ENCODE measurements at regions not wholly inside any gene's neighbourhood (a gene's known extent, or its start where the extent isn't known, plus 50 kb on each side); places are given as distances from the start of the nearest gene placed in this dataset.

DNA sequence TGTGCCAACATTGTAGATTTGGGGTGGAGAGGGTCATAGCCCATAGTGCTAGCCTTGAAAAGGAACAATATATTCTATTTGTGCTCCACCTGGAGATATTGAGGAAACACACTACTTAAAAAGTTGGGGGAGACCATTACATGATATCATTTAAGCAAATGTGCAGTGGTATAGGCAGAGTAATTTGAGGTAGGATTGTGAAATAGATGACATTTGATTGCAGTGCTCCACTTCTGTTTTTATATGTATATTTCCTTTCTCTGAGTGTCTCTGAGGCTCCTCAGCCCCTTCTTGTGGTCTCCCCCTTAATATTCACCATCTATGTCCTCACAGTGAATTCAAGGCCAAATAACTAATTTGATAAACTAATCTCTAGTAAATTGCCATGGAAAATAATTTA lies 85.6 kb upstream of the NMU start:
- Histone ChIP-seq H3K4me2 (ENCODE audit: low read length) (no peak overlapping the region), H3K79me2 (ENCODE audit: control insufficient read depth, low read length) (no peaks in the 10 kb centered on the region), H3K4me1 (ENCODE audit: control insufficient read depth, low read length) (peaks cover 7% of the 10 kb centered on the region), H3K27ac (ENCODE audit: low read depth, low read length) (no peak overlapping the region), H3K27me3 (ENCODE audit: control insufficient read depth, low read length) (no peaks in the 10 kb centered on the region), H4K20me1 (ENCODE audit: control insufficient read depth, insufficient read depth, low read depth, low read length) (no peaks in the 10 kb centered on the region), H3K9me2 (replicated peaks; ENCODE audit: control insufficient read depth, low read length) (no peaks in the 10 kb centered on the region), H3K4me3 (ENCODE audit: low read length) (no peak overlapping the region), H3K36me3 (ENCODE audit: control insufficient read depth, low read length) (no peaks in the 10 kb centered on the region), H3F3A (ENCODE audit: control insufficient read depth, insufficient read depth) (no peaks in the 10 kb centered on the region), H3K9me3 (ENCODE audit: control insufficient read depth, insufficient read depth, low read length) (no peaks in the 10 kb centered on the region)
- TF ChIP-seq, protein P1, sequence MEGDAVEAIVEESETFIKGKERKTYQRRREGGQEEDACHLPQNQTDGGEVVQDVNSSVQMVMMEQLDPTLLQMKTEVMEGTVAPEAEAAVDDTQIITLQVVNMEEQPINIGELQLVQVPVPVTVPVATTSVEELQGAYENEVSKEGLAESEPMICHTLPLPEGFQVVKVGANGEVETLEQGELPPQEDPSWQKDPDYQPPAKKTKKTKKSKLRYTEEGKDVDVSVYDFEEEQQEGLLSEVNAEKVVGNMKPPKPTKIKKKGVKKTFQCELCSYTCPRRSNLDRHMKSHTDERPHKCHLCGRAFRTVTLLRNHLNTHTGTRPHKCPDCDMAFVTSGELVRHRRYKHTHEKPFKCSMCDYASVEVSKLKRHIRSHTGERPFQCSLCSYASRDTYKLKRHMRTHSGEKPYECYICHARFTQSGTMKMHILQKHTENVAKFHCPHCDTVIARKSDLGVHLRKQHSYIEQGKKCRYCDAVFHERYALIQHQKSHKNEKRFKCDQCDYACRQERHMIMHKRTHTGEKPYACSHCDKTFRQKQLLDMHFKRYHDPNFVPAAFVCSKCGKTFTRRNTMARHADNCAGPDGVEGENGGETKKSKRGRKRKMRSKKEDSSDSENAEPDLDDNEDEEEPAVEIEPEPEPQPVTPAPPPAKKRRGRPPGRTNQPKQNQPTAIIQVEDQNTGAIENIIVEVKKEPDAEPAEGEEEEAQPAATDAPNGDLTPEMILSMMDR (IDR thresholded peaks at IDR 0.05; ENCODE audit: low read depth, low read length, poor library complexity, severe bottlenecking) = no peak
- TF ChIP-seq EZH2phosphoT487 (IDR thresholded peaks at IDR 0.05; ENCODE audit: borderline replicate concordance, low read length) = no peak

DNA sequence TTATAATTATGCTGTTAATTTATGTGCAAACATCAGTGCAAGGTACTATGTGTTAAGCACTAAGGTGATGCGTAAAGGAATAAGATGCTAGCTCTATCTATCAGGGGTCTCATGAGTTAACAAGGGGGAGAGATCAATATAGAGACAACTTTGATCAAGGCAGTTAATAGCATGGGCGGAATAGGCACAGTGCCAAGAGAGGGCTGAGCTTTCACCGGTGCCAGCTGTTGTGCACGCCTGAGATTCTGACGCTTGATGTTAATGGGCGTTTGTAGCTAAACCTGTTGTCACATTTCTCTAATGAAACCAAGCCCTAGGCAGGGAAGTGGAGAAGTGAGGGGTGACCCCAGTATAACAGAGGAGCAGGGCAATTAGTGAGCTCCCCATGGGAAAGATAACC lies 86.0 kb upstream of the NMU start:
- no peaks in the 10 kb centered on the region for H3K79me2 ChIP-seq (ENCODE audit: control insufficient read depth, low read length)
- no peaks in the 10 kb centered on the region for H3K9me3 ChIP-seq (ENCODE audit: control insufficient read depth, insufficient read depth, low read length)
- TF ChIP-seq, protein P1 (IDR thresholded peaks at IDR 0.05; ENCODE audit: low read depth, low read length, poor library complexity, severe bottlenecking) = no peak
- TF ChIP-seq EZH2phosphoT487 (IDR thresholded peaks at IDR 0.05; ENCODE audit: borderline replicate concordance, low read length) = no peak
- no peaks in the 10 kb centered on the region for H3K9me2 ChIP-seq (replicated peaks; ENCODE audit: control insufficient read depth, low read length)
- no peaks in the 10 kb centered on the region for H3F3A ChIP-seq (ENCODE audit: control insufficient read depth, insufficient read depth)
- H3K27ac ChIP-seq (ENCODE audit: low read depth, low read length) = no peak overlapping the region
- H3K4me1 ChIP-seq (ENCODE audit: control insufficient read depth, low read length) = peaks cover 7% of the 10 kb centered on the region
- no peaks in the 10 kb centered on the region for H3K36me3 ChIP-seq (ENCODE audit: control insufficient read depth, low read length)
- H3K4me2 ChIP-seq (ENCODE audit: low read length) = no peak overlapping the region
- H3K27me3 ChIP-seq (ENCODE audit: control insufficient read depth, low read length) = no peaks in the 10 kb centered on the region
- H3K4me3 ChIP-seq (ENCODE audit: low read length) = no peak overlapping the region
- no peaks in the 10 kb centered on the region for H4K20me1 ChIP-seq (ENCODE audit: control insufficient read depth, insufficient read depth, low read depth, low read length)

DNA sequence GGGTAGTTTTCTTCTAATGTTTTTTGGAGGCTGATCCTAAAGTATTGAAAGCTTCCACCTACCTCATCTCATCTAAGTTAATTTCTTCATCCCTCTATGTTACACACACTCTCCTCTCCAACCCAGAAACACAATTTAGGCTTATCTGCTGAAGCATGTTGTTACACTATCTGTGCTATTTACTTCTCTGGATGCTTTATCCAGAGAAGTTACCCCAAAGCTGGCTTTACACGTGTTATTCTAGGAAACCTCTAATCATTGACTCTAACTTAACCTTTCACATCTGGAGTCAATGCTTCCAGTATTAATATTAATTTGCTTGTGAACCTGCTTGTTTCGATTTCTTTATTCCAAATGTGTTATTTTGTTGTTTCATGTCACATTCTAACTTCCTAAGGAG lies 87.3 kb upstream of the NMU start:
- TF ChIP-seq, protein P1 (IDR thresholded peaks at IDR 0.05; ENCODE audit: low read depth, low read length, poor library complexity, severe bottlenecking) = no peak
- Histone ChIP-seq H3K9me2 (replicated peaks; ENCODE audit: control insufficient read depth, low read length) (no peaks in the 10 kb centered on the region), H3K27me3 (ENCODE audit: control insufficient read depth, low read length) (no peaks in the 10 kb centered on the region), H3K4me2 (ENCODE audit: low read length) (no peak overlapping the region), H3K36me3 (ENCODE audit: control insufficient read depth, low read length) (no peaks in the 10 kb centered on the region), H3K4me1 (ENCODE audit: control insufficient read depth, low read length) (peaks cover 7% of the 10 kb centered on the region), H3K9me3 (ENCODE audit: control insufficient read depth, insufficient read depth, low read length) (no peaks in the 10 kb centered on the region), H3K27ac (ENCODE audit: low read depth, low read length) (no peak overlapping the region), H3F3A (ENCODE audit: control insufficient read depth, insufficient read depth) (no peaks in the 10 kb centered on the region), H3K79me2 (ENCODE audit: control insufficient read depth, low read length) (no peaks in the 10 kb centered on the region), H3K4me3 (ENCODE audit: low read length) (no peak overlapping the region), H4K20me1 (ENCODE audit: control insufficient read depth, insufficient read depth, low read depth, low read length) (no peaks in the 10 kb centered on the region)

- Histone ChIP-seq H3F3A (ENCODE audit: control insufficient read depth, insufficient read depth) (no peaks in the 10 kb centered on the region), H3K4me2 (ENCODE audit: low read length) (peak overlapping the region; percentile 4; the same call in 1 of the 2 replicates), H4K20me1 (ENCODE audit: control insufficient read depth, insufficient read depth, low read depth, low read length) (no peaks in the 10 kb centered on the region), H3K27ac (ENCODE audit: low read depth, low read length) (no peak overlapping the region), H3K9me2 (replicated peaks; ENCODE audit: control insufficient read depth, low read length) (no peaks in the 10 kb centered on the region), H3K4me1 (ENCODE audit: control insufficient read depth, low read length) (peaks cover 7% of the 10 kb centered on the region), H3K4me3 (ENCODE audit: low read length) (no peak overlapping the region), H3K79me2 (ENCODE audit: control insufficient read depth, low read length) (no peaks in the 10 kb centered on the region), H3K27me3 (ENCODE audit: control insufficient read depth, low read length) (no peaks in the 10 kb centered on the region), H3K9me3 (ENCODE audit: control insufficient read depth, insufficient read depth, low read length) (no peaks in the 10 kb centered on the region), H3K36me3 (ENCODE audit: control insufficient read depth, low read length) (no peaks in the 10 kb centered on the region)
- TF ChIP-seq EZH2phosphoT487 (IDR thresholded peaks at IDR 0.05; ENCODE audit: borderline replicate concordance, low read length) = no peak
- TF ChIP-seq, protein P1 (IDR thresholded peaks at IDR 0.05; ENCODE audit: low read depth, low read length, poor library complexity, severe bottlenecking) = no peak
These were observed 89.0 kb upstream of the NMU start for GRCh38 chr4:55725057-55725456.
